ENCODE measurements at regions not wholly inside any gene's neighbourhood (a gene's known extent, or its start where the extent isn't known, plus 50 kb on each side); places are given as distances from the start of the nearest gene placed in this dataset.

DNA sequence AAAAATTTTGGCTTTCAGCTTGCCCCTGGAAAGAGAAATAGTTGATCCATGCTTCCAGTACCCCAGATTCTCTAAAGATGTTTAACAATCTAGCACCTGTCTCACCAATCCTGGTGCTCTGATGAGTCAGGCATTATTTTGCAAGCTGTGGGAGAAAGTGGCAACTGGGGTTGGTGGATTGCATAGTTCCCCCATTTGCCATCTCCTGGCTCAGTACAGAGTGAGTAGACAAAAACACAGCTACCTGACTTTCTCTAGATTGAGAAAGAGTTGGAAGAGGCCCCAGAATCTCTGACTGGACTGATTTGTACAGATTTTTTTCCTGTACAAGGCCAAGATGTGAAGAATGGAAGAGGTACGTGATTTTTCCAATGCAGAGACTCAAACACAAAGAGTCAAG lies 75.1 kb upstream of the NEGR1 start:
- no peak for DNase-seq

DNA sequence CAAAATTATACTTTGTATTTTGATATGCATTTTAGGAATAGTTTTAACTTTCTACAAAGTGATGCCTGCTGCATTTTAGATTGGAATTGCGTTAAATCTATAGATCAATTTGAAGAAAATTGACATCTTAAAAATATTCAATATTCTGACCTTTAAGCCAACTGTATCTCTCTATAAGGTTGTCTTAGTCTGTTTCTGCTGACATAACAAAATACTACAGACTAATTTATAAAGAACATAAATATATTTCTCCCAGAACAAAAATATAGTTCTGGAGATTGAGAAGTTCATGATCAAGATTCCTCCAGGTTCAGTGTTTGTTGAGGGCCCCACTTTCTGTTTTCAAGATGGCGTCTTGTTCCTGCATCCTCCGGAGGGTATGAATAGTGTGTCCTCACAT lies 73.6 kb upstream of the NEGR1 start:
- DNase-seq: no peak

DNA sequence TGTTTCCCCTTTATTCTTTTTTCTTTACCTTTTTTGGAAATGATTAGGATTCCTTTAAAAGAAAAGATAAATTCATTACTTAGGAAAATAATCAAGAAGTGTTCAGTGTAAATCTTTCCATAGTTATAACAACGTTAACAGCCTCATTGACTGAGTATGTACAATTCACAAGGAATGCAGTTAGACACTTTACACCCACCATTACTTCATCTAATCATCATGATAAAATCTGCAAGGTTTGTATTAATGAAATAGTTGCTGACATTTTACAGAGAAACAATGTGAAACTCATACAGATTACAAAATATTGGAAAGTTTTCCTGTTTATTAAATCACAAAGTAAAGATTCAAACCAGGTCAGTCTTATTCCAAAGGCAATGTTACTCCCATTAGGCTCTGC lies 59.3 kb upstream of the NEGR1 start:
- DNase-seq: no peak

DNA sequence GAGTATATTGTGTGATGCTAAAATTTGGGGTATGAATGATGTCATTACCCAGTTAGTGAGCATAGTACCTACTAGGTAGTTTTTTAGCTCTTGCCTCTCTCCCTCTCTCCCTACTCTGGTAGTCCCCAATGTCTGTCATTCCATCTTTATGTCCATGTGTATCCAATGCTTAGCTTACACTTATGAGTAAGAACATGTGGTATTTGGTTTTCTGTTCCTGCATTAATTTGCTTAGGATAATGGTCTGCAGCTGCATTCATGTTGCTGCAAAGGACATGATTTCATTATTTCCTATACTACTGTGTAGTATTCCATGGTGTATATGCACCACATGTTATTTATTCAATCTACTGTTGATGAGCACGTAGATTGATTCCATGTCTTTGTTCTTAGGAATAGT lies 54.4 kb upstream of the NEGR1 start:
- DNase-seq: no peak

Data from SW 1271 (cell line).